ENCODE measurements at regions not wholly inside any gene's neighbourhood (a gene's known extent, or its start where the extent isn't known, plus 50 kb on each side); places are given as distances from the start of the nearest gene placed in this dataset.

DNA sequence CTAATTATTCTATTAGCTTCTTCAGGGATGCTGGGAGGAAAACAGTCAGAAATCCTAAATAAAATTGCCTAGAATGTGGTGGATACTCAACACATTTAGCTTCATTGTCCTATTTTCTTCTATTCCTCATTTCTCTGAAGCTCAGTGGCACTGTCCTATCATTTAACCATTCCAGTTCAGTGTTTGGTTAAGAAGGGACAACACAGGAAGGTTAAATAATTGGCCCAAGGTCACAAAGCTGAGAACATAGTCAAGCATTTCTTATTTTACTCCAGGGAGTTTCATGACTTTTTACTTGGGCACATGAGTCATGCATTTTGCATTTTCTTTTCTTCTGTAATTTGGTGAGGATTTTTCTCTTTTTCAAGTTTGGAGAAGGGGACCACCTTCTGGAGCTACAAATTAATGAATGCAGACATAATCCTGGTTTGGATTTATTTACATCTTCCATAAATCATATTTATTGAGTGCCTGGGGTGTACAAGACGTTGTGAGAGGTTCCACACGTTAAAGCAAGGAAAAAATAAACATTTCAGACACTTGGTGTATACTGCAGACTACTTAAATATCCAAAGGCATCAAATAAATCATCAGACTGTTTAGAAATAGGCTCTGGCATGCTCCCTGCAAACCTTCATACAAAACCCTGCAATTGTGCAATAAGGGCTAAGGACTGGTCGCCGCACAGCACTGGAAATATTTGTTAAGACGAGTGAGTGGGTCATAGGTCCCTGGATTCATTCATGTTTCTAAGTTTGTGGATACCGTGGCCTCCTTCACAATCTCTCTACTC, 263.9 kb downstream of the MAF start:
- H3K4me2 ChIP-seq (ENCODE audit: low read length): no peak overlapping the region
- no peaks in the 10 kb centered on the region for H3K79me2 ChIP-seq
- H3K9me3 ChIP-seq (ENCODE audit: control insufficient read depth, low read length): no peaks in the 10 kb centered on the region
- H3K4me3 ChIP-seq (ENCODE audit: low read depth, low read length): no peak overlapping the region
- no peak overlapping the region for H2AFZ ChIP-seq
- no peak overlapping the region for H3K27ac ChIP-seq
- H3K4me1 ChIP-seq: peaks cover 7% of the 10 kb centered on the region
- no peak overlapping the region for H3K9ac ChIP-seq
- TF ChIP-seq, protein P1, sequence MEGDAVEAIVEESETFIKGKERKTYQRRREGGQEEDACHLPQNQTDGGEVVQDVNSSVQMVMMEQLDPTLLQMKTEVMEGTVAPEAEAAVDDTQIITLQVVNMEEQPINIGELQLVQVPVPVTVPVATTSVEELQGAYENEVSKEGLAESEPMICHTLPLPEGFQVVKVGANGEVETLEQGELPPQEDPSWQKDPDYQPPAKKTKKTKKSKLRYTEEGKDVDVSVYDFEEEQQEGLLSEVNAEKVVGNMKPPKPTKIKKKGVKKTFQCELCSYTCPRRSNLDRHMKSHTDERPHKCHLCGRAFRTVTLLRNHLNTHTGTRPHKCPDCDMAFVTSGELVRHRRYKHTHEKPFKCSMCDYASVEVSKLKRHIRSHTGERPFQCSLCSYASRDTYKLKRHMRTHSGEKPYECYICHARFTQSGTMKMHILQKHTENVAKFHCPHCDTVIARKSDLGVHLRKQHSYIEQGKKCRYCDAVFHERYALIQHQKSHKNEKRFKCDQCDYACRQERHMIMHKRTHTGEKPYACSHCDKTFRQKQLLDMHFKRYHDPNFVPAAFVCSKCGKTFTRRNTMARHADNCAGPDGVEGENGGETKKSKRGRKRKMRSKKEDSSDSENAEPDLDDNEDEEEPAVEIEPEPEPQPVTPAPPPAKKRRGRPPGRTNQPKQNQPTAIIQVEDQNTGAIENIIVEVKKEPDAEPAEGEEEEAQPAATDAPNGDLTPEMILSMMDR (IDR thresholded peaks at IDR 0.05): no peak
- no peaks in the 10 kb centered on the region for H3K27me3 ChIP-seq (ENCODE audit: control insufficient read depth, insufficient read depth, low read length)
- no peaks in the 10 kb centered on the region for H3K36me3 ChIP-seq (ENCODE audit: control insufficient read depth, insufficient read depth, low read length)

- Histone ChIP-seq H2AFZ (no peak overlapping the region), H3K27me3 (ENCODE audit: control insufficient read depth, insufficient read depth, low read length) (no peaks in the 10 kb centered on the region), H3K4me1 (no peaks in the 10 kb centered on the region), H3K9me3 (ENCODE audit: control insufficient read depth, low read length) (no peaks in the 10 kb centered on the region), H3K79me2 (no peaks in the 10 kb centered on the region), H3K4me3 (ENCODE audit: low read depth, low read length) (no peak overlapping the region), H3K4me2 (ENCODE audit: low read length) (no peak overlapping the region), H3K9ac (no peak overlapping the region), H3K36me3 (ENCODE audit: control insufficient read depth, insufficient read depth, low read length) (no peaks in the 10 kb centered on the region), H3K27ac (no peak overlapping the region)
- TF ChIP-seq, protein P1 (IDR thresholded peaks at IDR 0.05): no peak
Observed at GRCh38 chr16:79334127-79334526, 266.4 kb downstream of the MAF start.

DNA sequence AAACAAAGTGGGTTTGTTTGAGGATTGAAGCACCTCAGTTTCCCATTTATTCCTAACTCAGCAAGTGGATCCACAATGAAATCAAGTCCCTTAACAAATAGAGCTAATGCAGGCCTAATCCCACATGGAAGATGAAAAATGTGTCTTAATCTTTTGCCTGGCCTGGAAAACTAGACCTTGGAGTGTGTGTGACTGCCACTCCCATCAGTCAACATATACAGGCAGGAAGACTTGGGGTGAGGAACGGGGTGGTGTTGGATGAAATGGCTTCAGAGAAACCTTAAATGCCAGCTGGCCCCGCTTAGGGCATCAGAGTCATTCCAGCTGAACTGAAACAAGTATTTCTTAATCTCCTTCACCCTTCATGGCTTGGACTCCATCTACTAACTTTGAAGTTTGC, 269.5 kb downstream of the MAF start:
- H3K4me2 ChIP-seq (ENCODE audit: low read length): no peak overlapping the region
- H3K4me3 ChIP-seq (ENCODE audit: low read depth, low read length): no peak overlapping the region
- H3K36me3 ChIP-seq (ENCODE audit: control insufficient read depth, insufficient read depth, low read length): no peaks in the 10 kb centered on the region
- TF ChIP-seq, protein P1 (IDR thresholded peaks at IDR 0.05): no peak
- H3K9ac ChIP-seq: no peak overlapping the region
- H3K27ac ChIP-seq: no peak overlapping the region
- peaks cover 16% of the 10 kb centered on the region for H3K4me1 ChIP-seq
- no peaks in the 10 kb centered on the region for H3K9me3 ChIP-seq (ENCODE audit: control insufficient read depth, low read length)
- H2AFZ ChIP-seq: no peak overlapping the region
- H3K27me3 ChIP-seq (ENCODE audit: control insufficient read depth, insufficient read depth, low read length): no peaks in the 10 kb centered on the region
- no peaks in the 10 kb centered on the region for H3K79me2 ChIP-seq

- no peak overlapping the region for H3K4me3 ChIP-seq (ENCODE audit: low read depth, low read length)
- TF ChIP-seq, protein P1 (IDR thresholded peaks at IDR 0.05): no peak
- H3K27ac ChIP-seq: no peak overlapping the region
- no peaks in the 10 kb centered on the region for H3K27me3 ChIP-seq (ENCODE audit: control insufficient read depth, insufficient read depth, low read length)
- H3K9me3 ChIP-seq (ENCODE audit: control insufficient read depth, low read length): no peaks in the 10 kb centered on the region
- H2AFZ ChIP-seq: no peak overlapping the region
- H3K4me2 ChIP-seq (ENCODE audit: low read length): no peak overlapping the region
- no peaks in the 10 kb centered on the region for H3K36me3 ChIP-seq (ENCODE audit: control insufficient read depth, insufficient read depth, low read length)
- no peaks in the 10 kb centered on the region for H3K79me2 ChIP-seq
- peaks cover 16% of the 10 kb centered on the region for H3K4me1 ChIP-seq
- H3K9ac ChIP-seq: no peak overlapping the region
Observed at GRCh38 chr16:79329967-79330366, 270.6 kb downstream of the MAF start.

DNA sequence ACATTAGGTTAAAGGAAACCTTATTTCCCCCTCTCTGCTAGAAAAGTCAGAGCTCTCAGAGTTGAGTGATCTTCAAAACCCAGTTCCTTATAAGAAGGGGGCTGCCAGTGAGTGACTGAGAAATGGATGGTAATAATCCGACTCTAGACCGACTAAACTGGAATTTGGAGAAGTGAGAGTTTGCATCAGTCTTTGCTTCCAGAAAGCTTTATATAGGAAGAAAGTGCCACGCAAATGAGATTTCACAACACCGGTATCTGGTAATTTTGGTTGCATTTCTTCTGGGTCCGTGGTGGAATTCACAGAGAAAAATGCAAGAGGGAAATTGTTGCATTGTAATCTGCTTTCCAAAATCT, 271.4 kb downstream of the MAF start:
- Histone ChIP-seq H3K27me3 (ENCODE audit: control insufficient read depth, insufficient read depth, low read length) (no peaks in the 10 kb centered on the region), H3K79me2 (no peaks in the 10 kb centered on the region), H3K27ac (no peak overlapping the region), H2AFZ (no peak overlapping the region), H3K9ac (no peak overlapping the region), H3K4me2 (ENCODE audit: low read length) (no peak overlapping the region), H3K4me1 (peaks cover 16% of the 10 kb centered on the region), H3K9me3 (ENCODE audit: control insufficient read depth, low read length) (no peaks in the 10 kb centered on the region), H3K36me3 (ENCODE audit: control insufficient read depth, insufficient read depth, low read length) (no peaks in the 10 kb centered on the region), H3K4me3 (ENCODE audit: low read depth, low read length) (no peak overlapping the region)
- TF ChIP-seq, protein P1 (IDR thresholded peaks at IDR 0.05): no peak
